ENCODE measurements at regions not wholly inside any gene's neighbourhood (a gene's known extent, or its start where the extent isn't known, plus 50 kb on each side); places are given as distances from the start of the nearest gene placed in this dataset.

DNA sequence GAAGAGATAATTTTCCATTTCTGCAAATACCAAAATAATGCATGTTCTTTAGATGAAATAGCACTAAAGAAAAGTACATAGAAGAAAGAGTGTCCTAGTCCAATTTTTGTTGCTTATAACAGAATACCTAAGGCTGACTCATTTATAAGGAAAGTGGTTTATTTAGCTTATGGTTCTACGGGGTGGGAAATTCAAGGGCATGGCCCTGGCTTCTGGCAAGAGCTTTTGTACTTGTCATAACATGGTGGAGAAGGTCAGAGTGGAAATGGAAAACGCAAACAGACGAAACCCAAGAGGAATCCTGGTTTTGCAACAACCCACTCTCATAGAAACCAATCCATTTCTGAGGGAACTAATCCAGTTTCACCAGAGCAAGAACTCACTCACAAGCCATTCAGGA is 283.7 kb downstream of the CSNK1G3 start:
- H3K4me3 ChIP-seq (ENCODE audit: low read length), result no peak overlapping the region
- DNase-seq (ENCODE audit: low read depth, low spot score), result no peak

DNA sequence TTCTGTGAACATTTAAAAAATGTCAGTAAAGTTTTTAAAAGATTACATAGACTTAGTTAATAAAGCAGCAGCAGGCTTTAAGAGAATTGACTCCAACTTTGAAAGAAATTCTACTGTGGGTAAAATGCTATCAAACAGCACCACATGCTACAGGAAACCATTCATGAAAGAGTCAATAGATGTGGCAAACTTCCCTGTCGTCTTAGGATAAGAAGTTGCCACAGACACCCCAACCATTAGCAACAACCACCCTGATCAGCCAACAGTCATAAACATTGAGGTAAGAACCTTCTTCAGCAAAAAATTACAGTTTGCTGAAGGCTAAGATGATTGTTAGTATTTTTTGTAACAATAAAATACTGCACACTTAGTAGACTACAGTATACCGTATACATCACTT is 278.2 kb downstream of the CSNK1G3 start:
- DNase-seq (ENCODE audit: low read depth, low spot score), result peak; percentile 60

DNA sequence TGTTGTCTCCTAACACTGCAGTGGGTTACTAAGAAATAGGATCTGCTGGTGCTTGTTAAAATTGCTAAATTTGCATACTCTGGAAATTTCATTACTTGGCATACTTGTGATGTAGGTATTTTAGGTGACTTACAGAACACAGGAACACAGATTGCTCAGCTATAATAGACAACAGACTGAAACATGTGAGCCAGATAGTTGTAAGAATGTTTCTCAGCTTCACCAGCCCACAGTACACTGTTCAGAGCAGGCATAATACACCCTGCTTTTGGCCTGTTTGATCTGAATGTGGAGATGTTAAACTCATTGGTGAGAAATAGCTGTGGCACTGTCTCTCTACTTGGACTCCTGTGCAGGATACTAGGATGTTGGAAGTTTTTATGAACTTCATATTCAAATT is 275.7 kb downstream of the CSNK1G3 start:
- no peak overlapping the region for H3K4me3 ChIP-seq (ENCODE audit: low read length)
- DNase-seq (ENCODE audit: low read depth, low spot score), result no peak

More for the DNA sequence above, 278.2 kb downstream of the CSNK1G3 start:
- H3K4me3 ChIP-seq (ENCODE audit: low read length), result no peak overlapping the region

DNA sequence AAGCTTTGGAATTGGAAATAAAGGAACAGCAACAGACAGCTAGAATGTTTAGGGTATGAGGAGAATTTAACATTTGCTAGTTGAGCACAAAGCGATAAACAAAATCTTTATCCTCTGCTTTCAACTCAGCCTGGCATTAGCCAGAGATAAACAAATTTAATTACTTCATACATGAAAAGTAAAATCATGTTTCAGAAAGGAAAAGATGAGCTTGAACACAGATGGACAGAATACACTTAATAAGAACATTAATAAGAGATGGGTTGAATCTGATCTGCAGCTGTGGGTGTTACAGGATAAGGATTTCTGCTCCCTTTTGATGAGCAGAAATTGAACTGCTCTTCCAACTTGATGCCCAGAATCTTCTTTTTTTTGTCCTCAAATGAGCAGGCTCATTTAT is 275.2 kb downstream of the CSNK1G3 start:
- no peak for DNase-seq (ENCODE audit: low read depth, low spot score)
- no peak overlapping the region for H3K4me3 ChIP-seq (ENCODE audit: low read length)

DNA sequence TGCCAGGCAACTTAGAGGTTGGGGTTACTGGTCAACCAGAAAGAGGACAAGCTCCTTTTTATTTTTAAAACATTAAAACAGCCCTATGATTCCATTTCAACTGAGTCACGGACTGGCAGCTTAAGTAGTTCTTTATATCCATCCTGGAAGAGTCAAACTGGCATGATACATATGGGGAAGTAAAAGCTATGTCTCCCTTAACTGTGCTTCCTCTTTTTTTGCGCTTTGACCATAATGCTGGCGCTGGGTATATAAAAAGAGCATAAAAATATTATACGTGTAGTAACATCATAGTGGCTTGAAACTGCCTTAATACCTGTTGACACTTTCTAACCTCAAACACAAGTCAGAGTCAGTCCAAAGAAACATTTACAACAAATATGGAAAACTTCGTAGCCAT is 274.4 kb downstream of the CSNK1G3 start:
- DNase-seq (ENCODE audit: low read depth, low spot score), result no peak
- H3K4me3 ChIP-seq (ENCODE audit: low read length), result no peak overlapping the region

DNA sequence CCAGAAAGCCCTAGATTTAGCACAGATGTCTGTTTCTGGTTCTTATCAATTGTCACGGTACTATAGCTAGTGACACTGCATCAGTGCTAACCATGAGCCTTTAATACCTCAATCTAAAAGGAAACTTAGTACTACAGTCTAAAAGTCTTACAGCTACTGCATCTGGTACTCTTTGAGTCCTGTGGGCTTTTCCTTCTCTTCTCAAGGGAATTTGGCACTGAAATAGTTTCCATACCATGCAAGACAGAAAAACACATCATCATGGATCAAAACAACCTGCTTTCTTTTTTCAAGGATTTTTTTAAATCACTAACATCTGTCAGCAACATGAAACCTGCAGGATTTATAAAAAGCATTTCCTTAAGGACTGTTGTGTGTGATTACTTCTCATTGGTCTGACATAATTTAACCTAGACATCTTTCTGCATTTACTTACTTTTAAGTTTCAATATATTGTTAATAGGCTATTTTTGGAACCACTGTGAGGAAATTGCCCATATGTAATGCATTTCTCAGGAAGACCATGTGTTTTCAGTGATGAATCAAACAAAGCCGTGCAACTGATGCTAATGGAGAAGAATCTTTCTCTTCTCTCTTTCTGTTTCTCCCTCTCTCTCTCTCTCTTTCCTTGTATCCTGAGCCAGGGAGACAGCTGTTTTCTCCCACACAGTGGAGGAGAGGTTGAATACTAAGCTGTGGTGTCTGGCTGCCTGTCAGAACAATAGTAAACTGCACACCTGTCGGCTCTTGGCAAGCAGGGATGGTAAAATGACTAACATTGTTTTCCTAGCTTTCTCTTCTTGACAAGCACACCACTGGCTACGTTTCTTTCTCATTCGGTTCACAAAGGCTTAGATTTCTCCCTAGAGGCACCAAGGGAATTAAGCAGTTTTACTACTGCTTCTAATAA is 273.4 kb downstream of the CSNK1G3 start:
- no peak overlapping the region for H3K4me3 ChIP-seq (ENCODE audit: low read length)
- no peak for DNase-seq (ENCODE audit: low read depth, low spot score)

DNA sequence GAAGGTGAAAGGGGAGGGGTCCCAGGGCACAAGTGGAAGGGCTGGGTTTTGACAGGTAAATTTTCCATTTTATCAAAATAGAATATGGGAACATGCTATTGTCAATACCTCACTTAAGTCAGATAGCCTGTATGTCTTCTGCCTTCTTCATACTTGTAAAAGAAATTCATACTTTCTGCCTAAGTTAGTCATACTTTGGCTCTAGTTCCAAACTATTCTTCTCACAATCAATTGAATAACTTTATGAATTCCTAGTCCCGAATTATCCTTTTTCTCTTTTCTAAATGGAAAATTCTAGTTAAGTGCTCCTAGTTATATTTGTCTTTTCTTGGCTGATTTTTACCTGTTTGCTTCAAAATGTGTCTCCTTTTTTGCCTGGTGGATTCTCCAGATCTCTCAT is 271.4 kb downstream of the CSNK1G3 start:
- no peak for DNase-seq (ENCODE audit: low read depth, low spot score)
- no peak overlapping the region for H3K4me3 ChIP-seq (ENCODE audit: low read length)

DNA sequence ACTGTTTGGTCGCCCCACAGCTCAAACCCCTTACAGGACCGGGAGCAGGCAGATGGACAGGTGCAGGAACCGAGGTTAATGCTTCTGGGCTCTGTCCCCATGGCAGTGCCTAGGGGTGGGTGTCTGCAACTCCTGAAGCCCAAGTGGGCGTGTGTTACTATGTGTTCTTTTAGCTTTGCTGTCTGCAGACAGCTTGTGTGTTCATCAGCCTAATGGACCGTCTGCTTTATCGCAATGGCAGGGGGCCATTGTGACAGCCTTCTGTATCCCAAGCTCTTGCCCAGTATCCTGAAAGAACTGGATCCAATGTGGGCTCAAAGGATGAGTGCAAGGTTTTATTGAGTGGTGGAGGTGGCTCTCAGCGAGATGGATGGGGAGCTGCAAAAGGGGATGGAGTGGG is 266.7 kb downstream of the CSNK1G3 start:
- DNase-seq (ENCODE audit: low read depth, low spot score), result no peak
- no peak overlapping the region for H3K4me3 ChIP-seq (ENCODE audit: low read length)

DNA sequence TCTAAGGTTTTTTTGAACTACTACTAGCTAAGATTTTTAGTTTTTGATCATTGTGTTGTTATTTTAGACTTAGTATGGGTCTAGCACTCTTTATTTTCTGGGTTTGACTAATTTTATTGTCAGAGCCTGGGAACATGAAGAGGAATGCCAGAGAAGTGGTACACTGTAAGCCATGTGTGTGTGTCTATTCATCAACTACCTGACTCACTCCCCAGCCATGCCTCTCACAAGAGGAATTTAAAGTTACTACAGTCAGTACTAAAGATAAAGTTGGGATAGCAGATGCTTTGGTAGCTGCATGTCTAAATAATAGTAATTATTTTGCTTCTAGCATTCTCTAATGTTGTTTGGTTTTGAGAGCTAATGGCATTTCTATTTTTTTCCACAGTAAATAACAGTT is 264.8 kb downstream of the CSNK1G3 start:
- DNase-seq (ENCODE audit: low read depth, low spot score), result no peak
- H3K4me3 ChIP-seq (ENCODE audit: low read length), result no peak overlapping the region

DNA sequence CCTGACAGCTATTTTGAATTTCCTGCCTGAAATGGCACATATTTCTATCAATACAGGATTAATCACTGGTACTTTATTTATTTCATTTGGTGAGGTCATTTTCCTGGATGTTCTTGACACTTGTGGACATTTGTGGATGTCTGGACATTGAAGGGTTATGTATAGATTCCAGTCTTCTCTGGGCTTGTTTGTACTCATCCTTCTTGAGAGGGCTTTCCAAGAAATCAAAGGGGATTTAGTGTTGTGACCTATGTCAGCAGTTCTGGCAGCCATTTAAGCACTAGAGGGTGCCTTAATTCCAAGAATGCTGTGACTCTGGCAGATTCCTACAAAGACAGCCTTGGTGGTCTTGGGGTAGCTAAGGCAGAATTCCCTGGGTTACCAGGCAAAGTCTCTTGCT is 259.7 kb downstream of the CSNK1G3 start:
- no peak overlapping the region for H3K4me3 ChIP-seq (ENCODE audit: low read length)
- no peak for DNase-seq (ENCODE audit: low read depth, low spot score)

DNA sequence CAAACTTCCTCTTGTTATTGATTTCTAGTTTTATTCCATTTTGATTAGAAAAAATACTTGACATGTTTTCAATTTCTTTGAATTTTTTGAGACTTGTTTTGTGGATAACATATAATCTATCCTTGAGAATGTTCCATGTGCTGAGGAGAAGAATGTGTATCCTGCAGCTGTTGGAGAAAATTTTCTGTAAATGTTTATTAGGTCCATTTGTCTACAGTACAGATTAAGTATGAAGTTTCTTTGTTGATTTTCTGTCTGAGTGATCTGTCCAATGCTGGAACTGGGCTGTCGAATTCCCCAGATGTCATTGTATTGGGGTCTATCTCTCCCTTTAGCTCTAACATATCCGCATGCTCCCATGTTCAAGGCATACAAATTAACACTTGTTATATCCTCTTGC is 251.2 kb downstream of the CSNK1G3 start:
- DNase-seq (ENCODE audit: low read depth, low spot score), result no peak
- no peak overlapping the region for H3K4me3 ChIP-seq (ENCODE audit: low read length)

DNA sequence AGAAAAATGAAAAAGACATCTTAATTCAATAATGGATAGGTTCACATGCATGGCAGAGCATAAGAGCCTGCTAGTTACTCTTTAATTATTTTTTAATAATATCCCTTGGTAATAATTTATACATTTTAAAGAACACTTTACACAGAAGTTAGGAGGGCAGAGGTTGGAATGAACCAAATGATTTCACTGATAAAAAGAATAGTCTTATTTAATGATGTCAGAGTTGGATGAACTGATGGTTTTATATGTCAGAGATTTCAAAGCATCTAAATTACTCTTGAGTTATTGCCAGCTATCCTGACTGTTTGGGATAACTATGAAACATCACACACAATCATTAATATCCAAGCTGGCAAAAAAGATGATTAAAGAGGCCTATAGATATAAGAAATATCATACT is 244.8 kb downstream of the CSNK1G3 start:
- H3K4me3 ChIP-seq (ENCODE audit: low read length), result no peak overlapping the region
- no peak for DNase-seq (ENCODE audit: low read depth, low spot score)

DNA sequence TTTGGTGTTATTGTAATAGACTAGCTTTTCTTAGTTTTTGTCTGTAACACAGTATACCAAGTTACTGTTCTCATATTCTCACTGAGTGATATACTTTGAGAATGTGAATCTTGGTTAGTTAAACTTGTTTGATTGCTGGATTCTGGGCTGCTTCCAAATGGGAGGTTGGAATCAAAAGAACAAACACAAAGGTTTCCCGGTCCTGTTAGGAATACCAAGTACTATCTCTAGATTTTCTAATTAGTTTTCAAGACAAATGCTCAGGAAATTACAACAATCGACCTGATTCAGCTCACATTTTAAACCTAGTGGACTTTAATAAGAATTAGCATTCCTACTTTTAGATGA is 244.3 kb downstream of the CSNK1G3 start:
- no peak for DNase-seq (ENCODE audit: low read depth, low spot score)
- no peak overlapping the region for H3K4me3 ChIP-seq (ENCODE audit: low read length)

DNA sequence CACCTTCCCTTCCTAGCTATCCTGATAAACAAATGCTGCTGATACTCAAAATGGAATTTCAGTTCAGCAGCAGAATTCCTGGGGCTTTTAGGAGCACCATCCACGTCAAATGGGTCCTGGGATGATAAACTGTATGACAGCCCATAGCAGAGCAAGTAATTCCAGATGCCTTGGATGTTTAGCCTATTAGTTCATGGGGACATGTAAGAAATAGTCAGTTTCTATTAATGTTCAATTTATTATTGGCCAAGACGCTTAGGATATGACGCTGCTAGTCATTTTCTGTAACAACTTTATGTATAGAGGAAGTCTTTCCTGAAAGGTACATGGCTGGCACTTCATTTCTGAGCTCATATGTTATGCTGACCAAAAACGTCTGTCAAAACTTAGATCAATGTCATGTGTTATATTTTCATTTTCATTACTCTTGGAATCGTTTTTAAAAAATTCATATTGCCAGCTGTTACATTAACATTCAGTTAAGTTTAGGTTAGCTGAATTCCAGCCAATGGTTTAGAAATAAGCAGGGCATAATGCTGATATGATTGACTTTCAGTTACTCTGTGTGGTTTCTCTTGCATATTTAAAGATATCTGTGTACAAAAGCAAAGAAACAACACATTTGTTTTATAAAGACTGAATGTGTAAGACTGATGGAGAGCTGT is 243.8 kb downstream of the CSNK1G3 start:
- H3K4me3 ChIP-seq (ENCODE audit: low read length), result no peak overlapping the region
- DNase-seq (ENCODE audit: low read depth, low spot score), result no peak

DNA sequence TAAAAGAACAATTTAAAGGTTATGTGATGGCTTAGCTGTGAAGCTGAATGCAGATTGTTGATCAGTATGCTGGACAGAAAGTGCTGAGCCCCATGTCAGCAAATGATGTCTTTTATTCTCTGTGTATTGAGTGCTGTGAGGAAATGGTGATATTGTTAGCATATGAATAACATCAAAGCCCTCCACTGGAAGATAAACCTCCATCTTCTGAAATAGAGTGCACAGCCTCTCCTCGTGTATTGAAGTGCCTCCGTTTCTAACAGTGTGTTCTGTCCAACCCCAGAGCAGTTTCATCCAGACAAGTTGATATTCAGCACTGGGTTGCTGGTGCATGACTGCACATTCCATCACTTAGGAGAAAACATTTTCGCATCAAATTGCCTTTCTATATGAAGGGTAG is 242.9 kb downstream of the CSNK1G3 start:
- no peak overlapping the region for H3K4me3 ChIP-seq (ENCODE audit: low read length)
- DNase-seq (ENCODE audit: low read depth, low spot score), result no peak

DNA sequence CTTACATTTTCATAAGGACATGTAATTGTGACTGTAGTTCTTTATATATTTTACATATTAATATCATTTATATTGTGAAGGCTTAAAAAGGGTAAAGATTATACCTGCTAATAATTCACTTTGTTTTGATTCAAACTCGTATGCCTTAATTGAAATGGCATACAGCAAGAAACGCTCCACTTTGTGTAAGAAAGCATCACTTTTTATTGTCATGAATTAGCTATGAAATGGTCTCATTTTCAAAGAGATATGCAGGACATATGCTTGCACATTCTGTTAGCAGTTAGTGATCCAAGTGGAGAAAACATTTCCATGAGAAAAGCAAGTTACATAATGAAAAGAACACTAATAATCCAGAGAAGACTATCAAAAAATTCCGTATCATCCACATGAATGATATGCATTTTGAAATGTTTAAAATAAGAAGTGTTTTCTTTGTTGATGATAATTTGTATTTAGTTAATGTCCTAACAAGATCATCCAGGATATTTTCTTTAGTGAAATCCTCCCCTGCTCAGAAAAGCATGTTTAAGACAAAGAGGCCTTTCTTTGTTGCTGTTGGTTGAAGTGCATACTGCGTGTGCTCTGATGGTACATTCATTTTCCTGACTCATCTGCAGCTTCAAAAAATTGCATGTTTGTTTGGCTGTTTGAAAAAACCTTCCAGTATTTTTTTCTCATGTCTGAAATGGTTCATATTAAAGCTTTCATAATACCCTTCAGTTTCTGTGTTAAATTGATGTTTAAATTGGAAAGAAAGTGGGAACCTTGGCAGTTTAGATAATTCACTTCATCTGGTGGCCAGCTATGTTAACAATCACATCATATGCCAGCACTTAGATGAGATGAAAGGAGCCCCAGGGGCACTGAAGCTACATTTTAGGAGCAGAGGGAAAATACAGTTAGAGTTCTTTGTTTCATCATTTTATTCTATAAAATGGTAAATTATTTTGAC is 242.2 kb downstream of the CSNK1G3 start:
- H3K4me3 ChIP-seq (ENCODE audit: low read length), result no peak overlapping the region
- no peak for DNase-seq (ENCODE audit: low read depth, low spot score)

DNA sequence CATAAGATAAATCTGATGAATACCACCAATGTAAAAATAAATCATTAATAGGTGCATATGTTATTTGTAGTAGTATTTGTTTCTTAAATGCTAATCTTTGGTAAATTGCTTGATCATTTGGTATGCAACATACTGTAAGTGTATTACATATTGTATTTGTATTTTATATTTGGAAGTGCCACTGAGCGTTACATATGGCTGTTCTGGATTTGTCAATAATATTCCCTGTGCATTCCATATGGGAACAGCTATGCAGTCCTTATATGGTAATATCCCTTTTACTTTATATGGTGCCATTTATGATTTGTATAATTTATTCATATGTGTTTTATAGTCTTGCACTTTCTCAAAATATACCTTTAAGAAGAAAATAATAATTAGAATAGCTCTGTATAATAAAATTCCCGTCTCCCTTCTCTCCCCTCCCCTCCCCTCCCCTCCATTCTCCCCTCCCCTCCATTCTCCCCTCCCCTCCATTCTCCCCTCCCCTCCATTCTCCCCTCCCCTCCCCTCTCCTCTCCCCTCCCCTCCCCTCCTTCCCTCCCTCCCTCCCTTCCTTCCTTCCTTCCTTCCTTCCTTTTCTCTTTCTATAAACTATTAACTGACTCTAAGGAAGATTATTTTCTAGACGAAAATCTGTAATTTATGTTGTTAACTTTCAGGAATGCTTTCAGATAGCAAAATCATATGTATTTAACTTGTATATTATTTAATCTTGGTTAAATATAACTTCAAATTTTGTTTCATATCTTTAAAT is 241.4 kb downstream of the CSNK1G3 start:
- DNase-seq (ENCODE audit: low read depth, low spot score), result no peak
- H3K4me3 ChIP-seq (ENCODE audit: low read length), result no peak overlapping the region

DNA sequence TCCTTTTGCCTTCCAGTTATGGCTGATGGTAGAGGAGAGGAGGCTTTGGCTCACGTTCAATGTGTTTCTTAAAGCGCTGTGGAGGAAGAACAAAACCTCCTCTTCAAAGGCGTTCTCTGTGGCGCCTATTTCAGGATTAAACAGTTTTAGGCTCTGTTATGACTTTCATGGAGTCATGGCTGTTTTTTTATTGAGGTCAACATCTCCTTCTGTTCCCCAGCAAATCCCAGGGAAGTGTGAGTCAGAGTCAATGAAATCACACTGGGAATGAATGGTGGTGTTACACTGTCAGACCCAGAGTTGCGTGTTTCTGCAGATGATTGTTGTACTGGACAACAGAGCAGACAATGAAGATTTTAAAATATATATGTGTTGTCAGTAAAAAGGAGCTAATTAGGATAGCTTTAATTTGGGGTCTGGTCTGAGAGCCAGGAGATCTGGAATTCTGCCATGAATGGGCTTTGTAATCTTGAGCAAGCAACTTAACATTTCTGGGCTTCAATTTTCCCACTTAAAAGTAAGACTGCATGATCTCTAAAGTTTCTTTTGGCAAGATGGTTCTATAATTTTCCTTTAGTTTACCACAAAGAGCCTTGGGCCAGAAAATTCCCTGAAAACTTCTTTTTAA is 240.7 kb downstream of the CSNK1G3 start:
- no peak overlapping the region for H3K4me3 ChIP-seq (ENCODE audit: low read length)
- no peak for DNase-seq (ENCODE audit: low read depth, low spot score)

DNA sequence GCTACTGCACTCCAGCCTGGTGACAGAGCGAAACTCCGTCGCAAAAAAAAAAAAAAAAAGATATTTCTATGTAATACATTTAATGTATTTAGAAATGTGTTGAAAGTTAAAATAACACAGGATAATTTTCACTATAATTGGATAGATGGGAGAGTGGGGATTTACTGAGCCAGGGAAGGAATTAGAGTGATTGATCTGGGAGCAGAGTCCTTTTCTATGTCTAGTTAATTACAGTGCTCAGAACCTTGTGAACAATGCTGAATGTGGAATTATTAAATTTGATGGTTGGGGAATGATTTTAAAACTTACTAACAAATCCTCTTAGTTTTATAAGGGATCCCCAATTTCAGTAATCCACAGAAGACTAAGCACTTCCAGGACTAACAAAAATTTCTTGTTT is 239.7 kb downstream of the CSNK1G3 start:
- H3K4me3 ChIP-seq (ENCODE audit: low read length), result no peak overlapping the region
- no peak for DNase-seq (ENCODE audit: low read depth, low spot score)
